ENCODE measurements at regions not wholly inside any gene's neighbourhood (a gene's known extent, or its start where the extent isn't known, plus 50 kb on each side); places are given as distances from the start of the nearest gene placed in this dataset.

DNA sequence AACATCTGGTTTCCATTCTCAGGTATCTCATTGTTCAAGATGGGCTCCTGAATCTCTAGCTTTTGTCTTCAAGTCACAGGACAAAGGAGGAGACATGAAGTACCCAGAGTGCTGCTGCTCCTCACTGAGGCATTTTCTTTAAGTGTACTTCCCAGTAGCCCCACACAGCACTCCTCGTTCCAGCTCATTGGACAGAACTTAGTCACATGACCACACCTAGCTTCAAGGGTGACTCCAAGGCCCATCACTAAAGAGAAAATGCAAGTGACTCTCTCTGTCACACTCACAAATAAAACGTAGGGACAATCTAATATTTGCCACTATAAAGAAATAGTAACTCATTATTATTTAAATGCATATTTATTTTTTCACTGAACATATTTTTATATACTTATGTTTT is 58.3 kb upstream of the NEUROD6 start:
- intact Hi-C loops (cut with DNase I), result no loop called here
- no peak for DNase-seq

GRCh38 chr7:31407178-31407676 is 66.7 kb upstream of the NEUROD6 start:
- intact Hi-C loops (cut with DNase I), result no loop called here
- no peak for DNase-seq

GRCh38 chr7:31408140-31408729 is 67.7 kb upstream of the NEUROD6 start:
- intact Hi-C loops (cut with DNase I), result no loop called here
- DNase-seq, result no peak

- DNase-seq, result no peak
- intact Hi-C loops (cut with DNase I), result no loop called here
Measured at GRCh38 chr7:31410265-31410664, 69.7 kb upstream of the NEUROD6 start.

GRCh38 chr7:31411416-31411815 is 70.9 kb upstream of the NEUROD6 start:
- intact Hi-C loops (cut with DNase I), result no loop called here
- DNase-seq, result no peak

- intact Hi-C loops (cut with DNase I), result no loop called here
- no peak for DNase-seq
Measured at GRCh38 chr7:31413766-31414165, 73.2 kb upstream of the NEUROD6 start.

DNA sequence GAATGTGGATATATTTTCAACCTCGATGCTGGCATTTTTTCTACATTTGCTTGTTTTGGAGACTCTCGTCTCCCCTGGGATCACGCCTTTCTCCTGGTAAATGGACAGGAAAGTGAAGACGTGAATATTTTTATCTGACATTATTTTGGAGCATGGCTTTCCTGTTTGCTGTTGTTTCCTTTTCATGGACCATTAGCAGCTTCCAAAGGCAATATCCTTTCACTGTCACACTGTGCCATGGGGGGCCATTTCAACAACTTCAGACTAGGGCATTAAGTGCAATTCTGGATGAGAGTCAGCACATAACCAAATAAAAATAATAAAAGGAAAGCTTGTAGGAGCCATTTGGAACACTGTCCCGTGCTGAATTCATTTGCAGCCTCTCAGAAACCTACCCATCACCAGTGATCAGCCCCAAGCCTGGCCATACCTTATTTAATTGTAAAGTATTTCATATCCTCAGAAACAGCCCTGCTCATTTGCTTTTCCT is 75.9 kb upstream of the NEUROD6 start:
- intact Hi-C loops (cut with DNase I), result no loop called here
- DNase-seq, result no peak

- intact Hi-C loops (cut with DNase I), result no loop called here
- DNase-seq, result no peak
Measured at GRCh38 chr7:31418928-31419327, 78.4 kb upstream of the NEUROD6 start.

DNA sequence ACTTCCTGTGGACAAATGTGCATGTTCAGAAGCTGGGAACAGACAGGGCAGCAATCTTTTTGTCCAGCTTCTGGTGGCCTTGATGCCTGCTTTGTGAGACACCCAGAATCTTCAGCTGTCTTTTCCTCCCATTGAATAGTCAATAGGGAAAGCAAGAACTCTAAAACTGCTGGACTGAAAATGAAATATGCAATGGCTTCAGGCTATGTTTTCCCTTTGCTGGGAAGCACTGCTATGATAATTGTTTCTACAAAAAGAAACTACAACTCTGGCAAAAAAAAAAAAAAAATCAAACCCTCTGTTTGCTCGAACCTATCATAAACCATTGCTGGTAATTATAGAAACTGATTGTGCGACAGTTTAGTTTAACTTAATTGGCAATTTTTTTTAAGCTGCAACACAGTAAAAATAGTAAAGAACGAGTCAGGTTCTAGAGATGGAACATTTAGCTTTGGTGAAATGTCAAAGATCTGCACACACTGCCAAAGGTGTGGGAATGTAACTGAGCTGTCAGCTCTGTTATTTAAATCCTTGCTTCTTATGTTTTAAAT is 79.1 kb upstream of the NEUROD6 start:
- intact Hi-C loops (cut with DNase I), result no loop called here
- DNase-seq, result no peak

DNA sequence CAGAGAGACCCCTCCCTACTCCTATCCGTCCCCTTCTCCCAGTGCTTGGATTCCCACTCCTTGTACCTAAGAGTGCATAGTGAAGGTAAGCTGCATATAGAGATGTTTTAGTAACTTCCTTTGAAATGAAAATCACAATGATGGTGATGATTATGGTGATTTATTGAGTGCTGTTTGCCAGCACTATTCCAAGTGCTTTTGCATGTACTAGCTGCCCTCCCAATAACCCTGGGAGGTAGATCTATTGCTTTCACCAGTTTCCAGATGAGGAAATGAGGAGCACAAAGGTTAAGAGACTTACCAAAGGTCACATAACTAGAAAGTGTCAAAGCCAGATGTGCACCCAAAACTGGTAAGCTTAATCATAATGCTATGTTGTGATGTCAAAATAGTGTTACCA is 80.4 kb upstream of the NEUROD6 start:
- DNase-seq, result no peak
- intact Hi-C loops (cut with DNase I), result no loop called here

GRCh38 chr7:31421607-31422006 is 81.1 kb upstream of the NEUROD6 start:
- no peak for DNase-seq
- intact Hi-C loops (cut with DNase I), result no loop called here

- intact Hi-C loops (cut with DNase I), result no loop called here
- DNase-seq, result no peak
Measured at GRCh38 chr7:31423994-31424393, 83.5 kb upstream of the NEUROD6 start.

- no peak for DNase-seq
- intact Hi-C loops (cut with DNase I), result no loop called here
Measured at GRCh38 chr7:31432176-31432575, 81.7 kb upstream of the ITPRID1 start.

DNA sequence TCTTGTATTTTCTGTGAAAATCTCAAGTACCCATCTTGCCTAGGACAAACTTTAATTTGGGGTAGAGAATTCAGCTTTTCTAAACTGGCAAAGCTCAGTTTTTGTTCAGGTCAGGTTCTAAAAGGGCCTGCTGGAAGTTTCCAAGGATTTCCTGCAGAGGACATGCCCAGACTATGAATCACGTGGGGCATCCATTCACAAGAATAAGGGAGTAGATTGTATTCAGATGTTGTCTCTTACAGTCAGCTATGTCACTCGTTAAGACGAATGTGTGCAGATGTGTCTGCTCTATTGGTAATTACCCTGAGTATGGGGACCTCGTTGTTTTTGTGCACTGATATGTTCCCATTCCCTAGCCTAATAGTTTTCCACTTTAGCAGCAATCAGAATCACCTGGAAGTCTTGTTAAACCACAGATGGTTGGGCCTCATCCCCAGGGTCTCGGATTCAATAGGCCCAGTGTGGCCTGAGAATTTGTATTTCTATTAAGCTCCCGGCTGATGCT is 81.0 kb upstream of the ITPRID1 start:
- DNase-seq, result no peak
- intact Hi-C loops (cut with DNase I), result no loop called here

GRCh38 chr7:31437250-31437865 is 76.5 kb upstream of the ITPRID1 start:
- no peak for DNase-seq

DNA sequence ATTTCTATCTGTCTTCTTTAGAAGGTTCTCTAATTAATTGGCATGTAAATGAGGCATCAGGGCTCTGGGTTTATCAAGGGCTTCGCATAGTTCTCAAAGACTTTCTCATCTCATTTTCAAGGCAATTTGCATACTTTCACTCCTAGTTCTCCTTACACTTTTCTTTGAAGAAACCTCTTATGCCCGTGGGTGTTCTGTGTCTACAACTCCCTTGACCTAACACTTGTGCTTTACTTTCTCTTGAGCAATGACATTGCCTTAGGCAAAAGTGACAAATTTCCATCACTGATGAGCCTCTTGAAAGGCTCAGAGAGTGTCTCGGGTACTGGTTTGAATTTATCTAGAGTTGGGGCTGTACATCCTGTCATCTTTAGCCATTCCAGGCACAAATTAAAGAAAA is 74.7 kb upstream of the ITPRID1 start:
- no peak for DNase-seq
- intact Hi-C loops (cut with DNase I), result no loop called here

More at GRCh38 chr7:31437250-31437865, 76.5 kb upstream of the ITPRID1 start:
- intact Hi-C loops (cut with DNase I), result no loop called here

DNA sequence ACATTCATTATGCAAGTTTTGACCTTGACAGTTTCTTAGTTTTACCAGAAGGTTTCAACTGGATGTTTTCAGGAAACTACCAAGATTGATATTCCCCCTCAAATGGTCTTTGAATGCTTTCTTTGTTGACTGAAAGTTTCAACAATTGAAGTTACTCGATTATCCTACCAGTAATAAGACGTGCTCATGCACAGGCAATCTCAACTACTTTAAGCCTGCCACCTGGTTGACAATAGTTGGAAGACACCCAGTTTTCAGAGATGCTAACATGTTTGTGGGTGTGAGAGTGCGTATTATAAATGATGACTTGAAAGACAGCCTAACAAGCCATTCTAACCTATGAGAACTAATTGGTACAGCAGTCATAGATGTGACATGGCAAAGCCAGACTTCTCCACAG is 73.4 kb upstream of the ITPRID1 start:
- intact Hi-C loops (cut with DNase I), result no loop called here

DNA sequence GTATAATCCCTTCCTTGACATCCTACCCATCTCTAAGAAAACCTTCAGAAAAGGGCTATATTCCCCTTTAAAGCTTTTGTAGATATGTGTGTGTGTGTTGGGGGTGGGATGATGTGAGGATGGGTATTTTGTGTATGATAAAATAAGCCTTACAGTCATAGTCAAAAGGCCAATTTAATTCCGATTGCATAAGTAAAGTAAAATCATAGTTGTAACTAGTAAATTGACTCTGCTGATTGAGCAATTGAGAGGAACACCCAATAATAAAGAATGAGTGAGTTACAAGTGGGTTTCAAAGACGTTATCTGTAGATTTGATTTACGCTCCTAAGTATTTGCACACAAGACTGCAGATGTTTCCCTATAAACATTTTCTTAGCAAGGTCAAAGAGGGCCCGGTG is 71.3 kb upstream of the ITPRID1 start:
- intact Hi-C loops (cut with DNase I), result loop anchor here (1.0 to 2.0 kb wide), 3 partner anchors 192 to 294 kb away; no protein-coding TSS in a partner anchor
- no peak for DNase-seq

More for the DNA sequence above, 73.4 kb upstream of the ITPRID1 start:
- no peak for DNase-seq

GRCh38 chr7:31443457-31443856 is 70.4 kb upstream of the ITPRID1 start:
- DNase-seq, result no peak
- intact Hi-C loops (cut with DNase I), result loop anchor here (1.0 to 2.0 kb wide), 3 partner anchors 191 to 293 kb away; no protein-coding TSS in a partner anchor

- DNase-seq, result no peak
- intact Hi-C loops (cut with DNase I), result no loop called here
Measured at GRCh38 chr7:31444196-31444595, 69.7 kb upstream of the ITPRID1 start.

- DNase-seq, result no peak
- intact Hi-C loops (cut with DNase I), result loop anchor here (5.0 kb wide), 1 partner anchor 41 kb away; no protein-coding TSS in a partner anchor
Measured at GRCh38 chr7:31445686-31446355, 68.1 kb upstream of the ITPRID1 start.
